HepG2 (cell line): ENCODE measurements at regions not wholly inside any gene's neighbourhood (a gene's known extent, or its start where the extent isn't known, plus 50 kb on each side); places are given as distances from the start of the nearest gene placed in this dataset.

ENCODE experiments used
- ATAC-seq: fragments of 200-7000 bp; cut with Tn5 transposase; 3 replicates; pipeline ENCODE4 v1.9.1; 2020; ENCODE audit warnings: mild to moderate bottlenecking, moderate library complexity
- BruUV-seq: library from RNA; stranded (reverse); fragments of 400-500 nt; replicated peaks from 2 replicates; lab custom pipeline; 2021; lab: Mats Ljungman, UMichigan
- CTCF ChIA-PET: fragments of 300-600 bp; formaldehyde crosslinking; extraction: SDS; loops from one replicate; lab custom pipeline; 2021; ENCODE audit warnings: low total read pairs, inconsistent platforms, low intra/inter-chr PET ratio; lab: Yijun Ruan, JAX
- POLR2A ChIA-PET: fragments of 350-600 bp; sonication (Branson Sonifier 250); formaldehyde crosslinking; loops from one replicate; lab custom pipeline; 2020; ENCODE audit warnings: antibody characterized with exemption, inconsistent platforms; lab: Yijun Ruan, JAX
- DNase-seq: peaks from one replicate; pipeline ENCODE4 v3.0.0-alpha.2; 2015; ENCODE audit warnings: low spot score
- FAIRE-seq: peaks from 3 replicates; lab custom pipeline; 2011; peaks lifted over from hg19 to GRCh38; lab: Jason Lieb, UNC
- H2AFZ ChIP-seq: one replicate; pipeline ENCODE4 v1.6.1; 2011; ENCODE audit warnings: low read length, inconsistent platforms
- H3K27ac ChIP-seq: fragments of 300-600 bp; 3 replicates; pipeline ENCODE4 v1.8.0; 2011; ENCODE audit warnings: mixed run types, mild to moderate bottlenecking, mixed read lengths, low read length, inconsistent platforms; ENCODE audit not compliant: insufficient read depth; ENCODE audit errors: extremely low read length
- H3K27me3 ChIP-seq, 2 experiments: fragments of 200-600 bp in 1 of 2; 2 replicates in 1 of 2; 3 replicates in 1 of 2; pipeline versions ENCODE4 v1.6.0 to v1.8.0; 2011; ENCODE audit warnings: low read length in 2 of 2, mild to moderate bottlenecking in 2 of 2, moderate library complexity in 2 of 2, inconsistent platforms in 1 of 2; ENCODE audit not compliant: insufficient read depth in 2 of 2, control insufficient read depth in 1 of 2
- H3K36me3 ChIP-seq, 2 experiments: fragments of 200-600 bp in 1 of 2; replicated peaks in 1 of 2; 2 replicates in 1 of 2; 3 replicates in 1 of 2; pipeline versions ENCODE4 v1.5.1 to v1.8.0; 2011; ENCODE audit warnings: low read length in 2 of 2, inconsistent platforms in 1 of 2; ENCODE audit not compliant: insufficient read depth in 2 of 2, control insufficient read depth in 1 of 2
- H3K4me1 ChIP-seq: 2 replicates; pipeline ENCODE4 v1.5.1; 2012; ENCODE audit warnings: low read length, inconsistent platforms; ENCODE audit not compliant: insufficient read depth
- H3K4me2 ChIP-seq: 2 replicates; pipeline ENCODE4 v1.6.0; 2011; ENCODE audit warnings: low read depth, low read length, inconsistent platforms
- H3K4me3 ChIP-seq, 3 experiments: fragments of 200-600 bp in 1 of 3; sonication (generic), shearing (Covaris generic) in 1 of 3; replicated peaks in 1 of 3; 2 replicates each; pipeline ENCODE4 v1.5.1; 2011 to 2016; ENCODE audit warnings: low read length in 3 of 3, inconsistent platforms in 2 of 3, low read depth in 2 of 3, mild to moderate bottlenecking in 2 of 3, control low read depth in 1 of 3, mixed read lengths in 1 of 3; ENCODE audit not compliant: insufficient read depth in 1 of 3
- H3K79me2 ChIP-seq: one replicate; pipeline ENCODE4 v1.6.1; 2011; ENCODE audit warnings: low read length, inconsistent platforms; ENCODE audit not compliant: insufficient read depth
- H3K9ac ChIP-seq: 2 replicates; pipeline ENCODE4 v1.6.0; 2011; ENCODE audit warnings: mild to moderate bottlenecking, low read depth, low read length, inconsistent platforms; ENCODE audit not compliant: insufficient read depth
- H3K9me3 ChIP-seq: 2 replicates; pipeline ENCODE4 v1.5.1; 2012; ENCODE audit warnings: mild to moderate bottlenecking, low read length
- H4K20me1 ChIP-seq: 2 replicates; pipeline ENCODE4 v1.6.0; 2011; ENCODE audit warnings: inconsistent platforms, mild to moderate bottlenecking, low read length, moderate library complexity; ENCODE audit not compliant: insufficient read depth
- GTF2F1 ChIP-seq: fragments of 150-350 bp; IDR thresholded peaks from 2 replicates; pipeline ENCODE4 v1.6.1; 2014; ENCODE audit warnings: low read length
- HCFC1 ChIP-seq: fragments of 150-350 bp; IDR thresholded peaks from 2 replicates; pipeline ENCODE4 v1.6.1; 2014; ENCODE audit warnings: low read depth, low read length
- SP2 ChIP-seq: sonication (generic); formaldehyde crosslinking; IDR thresholded peaks from 2 replicates; pipeline ENCODE4 v1.5.1; 2020; ENCODE audit warnings: mild to moderate bottlenecking, missing genetic modification reagents
- SPEN ChIP-seq: sonication (generic); formaldehyde crosslinking; IDR thresholded peaks from 2 replicates; pipeline ENCODE4 v1.5.1; 2020; ENCODE audit warnings: low read depth, mild to moderate bottlenecking, missing genetic modification reagents
- SRY ChIP-seq: sonication (generic); formaldehyde crosslinking; IDR thresholded peaks from 2 replicates; pipeline ENCODE4 v1.8.0; 2022; ENCODE audit warnings: mild to moderate bottlenecking, missing genetic modification reagents
- TOPORS ChIP-seq: sonication (generic); formaldehyde crosslinking; IDR thresholded peaks from 2 replicates; pipeline ENCODE4 v1.8.0; 2023; ENCODE audit warnings: mild to moderate bottlenecking, missing genetic modification reagents
- ZBTB42 ChIP-seq: sonication (generic); formaldehyde crosslinking; IDR thresholded peaks from 2 replicates; pipeline ENCODE4 v1.5.0; 2020; ENCODE audit warnings: mild to moderate bottlenecking, missing genetic modification reagents
- ZC3H13 ChIP-seq: sonication (generic); formaldehyde crosslinking; IDR thresholded peaks from 2 replicates; pipeline ENCODE4 v1.8.1; 2023; ENCODE audit warnings: mild to moderate bottlenecking, missing genetic modification reagents, moderate library complexity
- ZMYM3 ChIP-seq: sonication (generic); formaldehyde crosslinking; IDR thresholded peaks from 2 replicates; pipeline ENCODE4 v1.5.1; 2020; ENCODE audit warnings: mild to moderate bottlenecking, missing genetic modification reagents
- ZNF619 ChIP-seq: sonication (generic); formaldehyde crosslinking; IDR thresholded peaks from 2 replicates; pipeline ENCODE4 v1.4.0; 2020; ENCODE audit warnings: mild to moderate bottlenecking, missing genetic modification reagents
- ZNF83 ChIP-seq: sonication (generic); formaldehyde crosslinking; IDR thresholded peaks from 2 replicates; pipeline ENCODE4 v1.4.0; 2020; ENCODE audit warnings: missing genetic modification reagents, mild to moderate bottlenecking, borderline replicate concordance
- WGBS: methylation state at CpG from one replicate; pipeline ENCODE4 v1.1.6; 2017; ENCODE audit warnings: low lambda C conversion rate; 5-methylcytosine and 5-hydroxymethylcytosine counted together
- in situ Hi-C: cut with HindIII; loops from 2 replicates; pipeline ENCODE4 v1.10.0; 2017; ENCODE audit warnings: low pct_unique_long_range_greater_than_20kb; ENCODE audit not compliant: extremely low pct_ligation_motif_present
- intact Hi-C: fragments of 100-400 bp; cut with micrococcal nuclease; formaldehyde crosslinking; loops from one replicate; pipeline ENCODE4 v1.10.0; 2022; ENCODE audit not compliant: unreplicated experiment
- TF ChIP-seq, protein P1 (sequence below): sonication (generic); formaldehyde crosslinking; IDR thresholded peaks from 2 replicates; pipeline ENCODE4 v1.4.0; 2020; ENCODE audit warnings: missing genetic modification reagents
- TF ChIP-seq, protein P2 (sequence below): fragments of 450-650 bp; IDR thresholded peaks from 2 replicates; pipeline ENCODE4 v1.6.1; 2017; ENCODE audit warnings: mild to moderate bottlenecking

- Histone ChIP-seq H3K9ac (no peak overlapping the region), H3K9me3 (peaks cover 12% of the 10 kb centered on the region; the same call in 1 of the 2 replicates), H3K27me3 (no peaks in the 10 kb centered on the region), H3K4me2 (no peak overlapping the region), H4K20me1 (no peaks in the 10 kb centered on the region), H3K4me3 (no peak overlapping the region), H3K27ac (no peak overlapping the region), H3K36me3 (no peaks in the 10 kb centered on the region), H2AFZ (no peak overlapping the region)
- ATAC-seq (no peak), FAIRE-seq (no peak), DNase-seq (no peak)
- in situ Hi-C loops, result no loop called here
- 6% methylated on average over 1 of the region's 1 CpG for WGBS
- intact Hi-C loops, result no loop called here
- CTCF ChIA-PET, result no interaction called here
- TF ChIP-seq SP2 (CRISPR knock-in tag) (no peak), GTF2F1 (no peak), ZBTB42 (CRISPR knock-in tag) (no peak), ZC3H13 (CRISPR knock-in tag) (no peak), ZMYM3 (CRISPR knock-in tag) (no peak), HCFC1 (no peak), ZNF619 (no peak), ZNF83 (CRISPR knock-in tag) (no peak), SPEN (CRISPR knock-in tag) (no peak), SRY (no peak), TOPORS (CRISPR knock-in tag) (no peak)
- TF ChIP-seq, protein P1, sequence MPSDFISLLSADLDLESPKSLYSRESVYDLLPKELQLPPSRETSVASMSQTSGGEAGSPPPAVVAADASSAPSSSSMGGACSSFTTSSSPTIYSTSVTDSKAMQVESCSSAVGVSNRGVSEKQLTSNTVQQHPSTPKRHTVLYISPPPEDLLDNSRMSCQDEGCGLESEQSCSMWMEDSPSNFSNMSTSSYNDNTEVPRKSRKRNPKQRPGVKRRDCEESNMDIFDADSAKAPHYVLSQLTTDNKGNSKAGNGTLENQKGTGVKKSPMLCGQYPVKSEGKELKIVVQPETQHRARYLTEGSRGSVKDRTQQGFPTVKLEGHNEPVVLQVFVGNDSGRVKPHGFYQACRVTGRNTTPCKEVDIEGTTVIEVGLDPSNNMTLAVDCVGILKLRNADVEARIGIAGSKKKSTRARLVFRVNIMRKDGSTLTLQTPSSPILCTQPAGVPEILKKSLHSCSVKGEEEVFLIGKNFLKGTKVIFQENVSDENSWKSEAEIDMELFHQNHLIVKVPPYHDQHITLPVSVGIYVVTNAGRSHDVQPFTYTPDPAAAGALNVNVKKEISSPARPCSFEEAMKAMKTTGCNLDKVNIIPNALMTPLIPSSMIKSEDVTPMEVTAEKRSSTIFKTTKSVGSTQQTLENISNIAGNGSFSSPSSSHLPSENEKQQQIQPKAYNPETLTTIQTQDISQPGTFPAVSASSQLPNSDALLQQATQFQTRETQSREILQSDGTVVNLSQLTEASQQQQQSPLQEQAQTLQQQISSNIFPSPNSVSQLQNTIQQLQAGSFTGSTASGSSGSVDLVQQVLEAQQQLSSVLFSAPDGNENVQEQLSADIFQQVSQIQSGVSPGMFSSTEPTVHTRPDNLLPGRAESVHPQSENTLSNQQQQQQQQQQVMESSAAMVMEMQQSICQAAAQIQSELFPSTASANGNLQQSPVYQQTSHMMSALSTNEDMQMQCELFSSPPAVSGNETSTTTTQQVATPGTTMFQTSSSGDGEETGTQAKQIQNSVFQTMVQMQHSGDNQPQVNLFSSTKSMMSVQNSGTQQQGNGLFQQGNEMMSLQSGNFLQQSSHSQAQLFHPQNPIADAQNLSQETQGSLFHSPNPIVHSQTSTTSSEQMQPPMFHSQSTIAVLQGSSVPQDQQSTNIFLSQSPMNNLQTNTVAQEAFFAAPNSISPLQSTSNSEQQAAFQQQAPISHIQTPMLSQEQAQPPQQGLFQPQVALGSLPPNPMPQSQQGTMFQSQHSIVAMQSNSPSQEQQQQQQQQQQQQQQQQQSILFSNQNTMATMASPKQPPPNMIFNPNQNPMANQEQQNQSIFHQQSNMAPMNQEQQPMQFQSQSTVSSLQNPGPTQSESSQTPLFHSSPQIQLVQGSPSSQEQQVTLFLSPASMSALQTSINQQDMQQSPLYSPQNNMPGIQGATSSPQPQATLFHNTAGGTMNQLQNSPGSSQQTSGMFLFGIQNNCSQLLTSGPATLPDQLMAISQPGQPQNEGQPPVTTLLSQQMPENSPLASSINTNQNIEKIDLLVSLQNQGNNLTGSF (CRISPR knock-in tag), result no peak
- TF ChIP-seq, protein P2, sequence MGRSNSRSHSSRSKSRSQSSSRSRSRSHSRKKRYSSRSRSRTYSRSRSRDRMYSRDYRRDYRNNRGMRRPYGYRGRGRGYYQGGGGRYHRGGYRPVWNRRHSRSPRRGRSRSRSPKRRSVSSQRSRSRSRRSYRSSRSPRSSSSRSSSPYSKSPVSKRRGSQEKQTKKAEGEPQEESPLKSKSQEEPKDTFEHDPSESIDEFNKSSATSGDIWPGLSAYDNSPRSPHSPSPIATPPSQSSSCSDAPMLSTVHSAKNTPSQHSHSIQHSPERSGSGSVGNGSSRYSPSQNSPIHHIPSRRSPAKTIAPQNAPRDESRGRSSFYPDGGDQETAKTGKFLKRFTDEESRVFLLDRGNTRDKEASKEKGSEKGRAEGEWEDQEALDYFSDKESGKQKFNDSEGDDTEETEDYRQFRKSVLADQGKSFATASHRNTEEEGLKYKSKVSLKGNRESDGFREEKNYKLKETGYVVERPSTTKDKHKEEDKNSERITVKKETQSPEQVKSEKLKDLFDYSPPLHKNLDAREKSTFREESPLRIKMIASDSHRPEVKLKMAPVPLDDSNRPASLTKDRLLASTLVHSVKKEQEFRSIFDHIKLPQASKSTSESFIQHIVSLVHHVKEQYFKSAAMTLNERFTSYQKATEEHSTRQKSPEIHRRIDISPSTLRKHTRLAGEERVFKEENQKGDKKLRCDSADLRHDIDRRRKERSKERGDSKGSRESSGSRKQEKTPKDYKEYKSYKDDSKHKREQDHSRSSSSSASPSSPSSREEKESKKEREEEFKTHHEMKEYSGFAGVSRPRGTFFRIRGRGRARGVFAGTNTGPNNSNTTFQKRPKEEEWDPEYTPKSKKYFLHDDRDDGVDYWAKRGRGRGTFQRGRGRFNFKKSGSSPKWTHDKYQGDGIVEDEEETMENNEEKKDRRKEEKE, result no peak
- TF ChIP-seq, all 625 proteins: peak for 0
- Histone ChIP-seq H3K4me1 (no peaks in the 10 kb centered on the region), H3K79me2 (no peaks in the 10 kb centered on the region)
- BruUV-seq, result no TSS peak
- POLR2A ChIA-PET, result no interaction called here
These were observed 935.7 kb upstream of the NUDT12 start for GRCh38 chr5:104498281-104498680.
